ENCODE measurements at regions not wholly inside any gene's neighbourhood (a gene's known extent, or its start where the extent isn't known, plus 50 kb on each side); places are given as distances from the start of the nearest gene placed in this dataset.

GRCh38 chr2:107760620-107761364 lies 65.9 kb upstream of the RGPD4 start:
- TF ChIP-seq, protein P1, sequence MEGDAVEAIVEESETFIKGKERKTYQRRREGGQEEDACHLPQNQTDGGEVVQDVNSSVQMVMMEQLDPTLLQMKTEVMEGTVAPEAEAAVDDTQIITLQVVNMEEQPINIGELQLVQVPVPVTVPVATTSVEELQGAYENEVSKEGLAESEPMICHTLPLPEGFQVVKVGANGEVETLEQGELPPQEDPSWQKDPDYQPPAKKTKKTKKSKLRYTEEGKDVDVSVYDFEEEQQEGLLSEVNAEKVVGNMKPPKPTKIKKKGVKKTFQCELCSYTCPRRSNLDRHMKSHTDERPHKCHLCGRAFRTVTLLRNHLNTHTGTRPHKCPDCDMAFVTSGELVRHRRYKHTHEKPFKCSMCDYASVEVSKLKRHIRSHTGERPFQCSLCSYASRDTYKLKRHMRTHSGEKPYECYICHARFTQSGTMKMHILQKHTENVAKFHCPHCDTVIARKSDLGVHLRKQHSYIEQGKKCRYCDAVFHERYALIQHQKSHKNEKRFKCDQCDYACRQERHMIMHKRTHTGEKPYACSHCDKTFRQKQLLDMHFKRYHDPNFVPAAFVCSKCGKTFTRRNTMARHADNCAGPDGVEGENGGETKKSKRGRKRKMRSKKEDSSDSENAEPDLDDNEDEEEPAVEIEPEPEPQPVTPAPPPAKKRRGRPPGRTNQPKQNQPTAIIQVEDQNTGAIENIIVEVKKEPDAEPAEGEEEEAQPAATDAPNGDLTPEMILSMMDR (IDR thresholded peaks at IDR 0.05 in 4 of 5, conservative IDR thresholded peaks at IDR 0.05 in 1 of 5) = no peak
- no peak for TF ChIP-seq POLR2A (IDR thresholded peaks at IDR 0.05)

All from gastrocnemius medialis (tissue), 4 donors.